ENCODE measurements at regions not wholly inside any gene's neighbourhood (a gene's known extent, or its start where the extent isn't known, plus 50 kb on each side); places are given as distances from the start of the nearest gene placed in this dataset.

- no peak for TF ChIP-seq ZFX (IDR thresholded peaks at IDR 0.05; ENCODE audit: borderline replicate concordance)
- TF ChIP-seq, protein P1, sequence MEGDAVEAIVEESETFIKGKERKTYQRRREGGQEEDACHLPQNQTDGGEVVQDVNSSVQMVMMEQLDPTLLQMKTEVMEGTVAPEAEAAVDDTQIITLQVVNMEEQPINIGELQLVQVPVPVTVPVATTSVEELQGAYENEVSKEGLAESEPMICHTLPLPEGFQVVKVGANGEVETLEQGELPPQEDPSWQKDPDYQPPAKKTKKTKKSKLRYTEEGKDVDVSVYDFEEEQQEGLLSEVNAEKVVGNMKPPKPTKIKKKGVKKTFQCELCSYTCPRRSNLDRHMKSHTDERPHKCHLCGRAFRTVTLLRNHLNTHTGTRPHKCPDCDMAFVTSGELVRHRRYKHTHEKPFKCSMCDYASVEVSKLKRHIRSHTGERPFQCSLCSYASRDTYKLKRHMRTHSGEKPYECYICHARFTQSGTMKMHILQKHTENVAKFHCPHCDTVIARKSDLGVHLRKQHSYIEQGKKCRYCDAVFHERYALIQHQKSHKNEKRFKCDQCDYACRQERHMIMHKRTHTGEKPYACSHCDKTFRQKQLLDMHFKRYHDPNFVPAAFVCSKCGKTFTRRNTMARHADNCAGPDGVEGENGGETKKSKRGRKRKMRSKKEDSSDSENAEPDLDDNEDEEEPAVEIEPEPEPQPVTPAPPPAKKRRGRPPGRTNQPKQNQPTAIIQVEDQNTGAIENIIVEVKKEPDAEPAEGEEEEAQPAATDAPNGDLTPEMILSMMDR (IDR thresholded peaks at IDR 0.05): no peak
- H3K27ac ChIP-seq: no peak overlapping the region
Observed at GRCh38 chr9:108677776-108678175, 178.0 kb downstream of the ACTL7B start.

DNA sequence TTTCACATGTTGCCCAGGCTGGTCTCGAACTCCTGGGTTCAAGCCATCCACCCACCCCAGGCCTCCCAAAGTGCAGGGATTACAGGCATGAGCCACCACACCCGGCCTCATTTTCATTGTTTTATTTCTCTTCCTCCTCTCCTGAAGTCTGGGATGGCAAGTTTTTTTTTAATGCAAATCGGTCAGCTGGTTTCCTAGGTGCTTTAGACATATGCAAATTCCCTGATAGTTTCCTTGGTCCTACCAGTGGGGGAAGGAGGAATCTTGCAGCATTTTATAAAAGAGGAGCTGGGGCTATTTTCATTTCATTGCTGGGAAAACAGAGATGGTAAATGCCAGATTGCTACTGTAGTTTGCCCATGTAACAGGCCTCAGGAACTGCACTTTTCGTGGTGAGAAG is 179.4 kb downstream of the ACTL7B start:
- TF ChIP-seq, protein P1 (IDR thresholded peaks at IDR 0.05): no peak
- TF ChIP-seq ZFX (IDR thresholded peaks at IDR 0.05; ENCODE audit: borderline replicate concordance): no peak
- H3K27ac ChIP-seq: no peak overlapping the region

DNA sequence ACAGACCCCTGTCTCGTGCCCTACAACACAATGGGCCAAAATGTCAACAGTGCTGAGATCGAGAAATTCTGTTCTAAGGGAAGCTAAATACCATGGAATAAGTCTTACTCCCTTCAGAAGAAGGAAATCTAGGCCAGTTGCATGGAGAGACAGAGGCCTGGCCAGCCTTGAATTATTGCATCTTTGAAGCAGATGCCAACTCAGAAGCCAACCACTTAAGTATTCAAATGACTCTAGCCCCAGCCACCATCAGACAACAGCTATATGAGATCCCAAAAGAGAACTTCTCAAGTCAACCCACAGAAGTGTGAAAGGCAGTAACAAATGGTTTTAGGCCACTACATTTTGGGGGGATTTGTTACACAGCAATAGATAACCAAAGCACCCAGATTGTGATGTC is 180.1 kb downstream of the ACTL7B start:
- H3K27ac ChIP-seq: no peak overlapping the region
- no peak for TF ChIP-seq ZFX (IDR thresholded peaks at IDR 0.05; ENCODE audit: borderline replicate concordance)
- TF ChIP-seq, protein P1 (IDR thresholded peaks at IDR 0.05): no peak

GRCh38 chr9:108674766-108675530 is 180.8 kb downstream of the ACTL7B start:
- TF ChIP-seq, protein P1 (IDR thresholded peaks at IDR 0.05): no peak
- TF ChIP-seq ZFX (IDR thresholded peaks at IDR 0.05; ENCODE audit: borderline replicate concordance): no peak
- H3K27ac ChIP-seq: no peak overlapping the region

DNA sequence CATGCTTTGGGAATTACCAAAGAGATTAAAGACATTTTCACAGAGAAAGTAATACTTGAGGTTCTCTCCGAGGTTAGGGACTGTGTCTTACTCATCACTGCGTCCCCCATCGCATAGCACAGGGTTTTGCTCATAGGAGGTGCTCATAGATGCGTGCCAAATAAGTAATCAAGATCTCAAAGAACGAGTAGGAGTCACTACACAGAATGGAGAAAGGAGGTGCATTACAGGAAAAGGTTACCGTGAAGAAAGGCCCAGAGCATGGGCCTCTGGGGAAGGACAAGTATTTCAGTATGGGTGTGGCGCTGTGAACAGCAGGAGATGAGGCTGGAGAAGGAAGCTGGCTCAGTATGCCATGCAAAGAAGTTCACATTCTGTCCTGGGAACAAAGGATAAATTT is 182.4 kb downstream of the ACTL7B start:
- H3K27ac ChIP-seq: no peak overlapping the region
- no peak for TF ChIP-seq ZFX (IDR thresholded peaks at IDR 0.05; ENCODE audit: borderline replicate concordance)
- TF ChIP-seq, protein P1 (IDR thresholded peaks at IDR 0.05): no peak

DNA sequence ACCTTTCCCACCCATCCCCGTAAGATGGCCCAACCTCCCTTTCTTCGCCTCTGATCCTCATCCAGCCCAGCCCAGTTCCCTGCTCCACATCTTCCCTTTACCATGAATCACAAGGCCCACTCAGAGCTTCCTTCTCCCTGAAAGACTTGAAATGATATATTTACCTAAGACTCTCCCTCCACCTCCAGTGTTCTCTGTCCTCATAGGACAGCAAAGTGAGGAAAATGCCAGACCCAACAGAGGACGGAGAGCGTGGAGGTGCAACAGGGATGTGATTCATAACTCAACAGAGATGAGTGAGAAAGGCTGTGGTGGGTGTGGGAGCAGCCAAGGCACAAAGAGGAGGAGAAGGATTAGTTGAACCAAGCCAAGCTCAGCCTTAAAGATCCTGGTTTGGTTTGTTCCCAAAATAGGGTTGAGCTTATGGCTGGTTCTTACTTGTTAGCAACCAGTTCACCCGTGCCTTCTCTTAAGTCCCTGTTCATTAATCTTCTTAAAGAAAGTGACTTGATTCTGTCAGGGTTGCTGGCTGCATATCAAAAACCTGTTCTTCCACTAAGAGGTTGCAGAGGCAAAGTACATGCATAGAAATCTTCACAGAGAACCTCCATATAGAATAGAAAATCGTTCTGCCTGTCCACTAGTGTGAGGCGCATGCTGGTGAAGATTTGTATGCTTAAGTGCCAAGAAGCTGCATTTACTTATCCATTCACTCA is 183.2 kb downstream of the ACTL7B start:
- H3K27ac ChIP-seq: no peak overlapping the region
- TF ChIP-seq ZFX (IDR thresholded peaks at IDR 0.05; ENCODE audit: borderline replicate concordance): no peak
- TF ChIP-seq, protein P1 (IDR thresholded peaks at IDR 0.05): no peak

GRCh38 chr9:108671794-108672193 is 184.0 kb downstream of the ACTL7B start:
- TF ChIP-seq, protein P1 (IDR thresholded peaks at IDR 0.05): no peak
- TF ChIP-seq ZFX (IDR thresholded peaks at IDR 0.05; ENCODE audit: borderline replicate concordance): no peak
- H3K27ac ChIP-seq: no peak overlapping the region

Measured in 22Rv1 (cell line).